Smooth muscle cell (in vitro differentiated cells): ENCODE measurements at regions not wholly inside any gene's neighbourhood (a gene's known extent, or its start where the extent isn't known, plus 50 kb on each side); places are given as distances from the start of the nearest gene placed in this dataset.
A peak's percentile ranks its signal among the peaks of the same experiment; 100 is the strongest.

Experiments
- DNase-seq: peaks from one replicate; lab custom pipeline; 2025; ENCODE audit not compliant: unreplicated experiment; lab: John Stamatoyannopoulos, UW
- H2AFZ ChIP-seq: fragments of 200-600 bp; sonication (generic); 2 replicates; pipeline ENCODE4 v1.6.0; 2016; ENCODE audit warnings: antibody characterized with exemption, low read depth, mild to moderate bottlenecking
- H3F3A ChIP-seq: fragments of 200-600 bp; sonication (generic); 2 replicates; pipeline ENCODE4 v1.6.0; 2017; ENCODE audit warnings: antibody characterized with exemption, low read depth
- H3K27ac ChIP-seq: fragments of 200-600 bp; sonication (generic); 2 replicates; pipeline ENCODE4 v1.5.1; 2016; ENCODE audit warnings: low read depth, mild to moderate bottlenecking
- H3K27me3 ChIP-seq: fragments of 200-600 bp; sonication (generic); 2 replicates; pipeline ENCODE4 v1.6.1; 2016; ENCODE audit warnings: low read depth, mild to moderate bottlenecking
- H3K36me3 ChIP-seq: fragments of 200-600 bp; sonication (generic); 2 replicates; pipeline ENCODE4 v1.5.1; 2016; ENCODE audit warnings: low read depth
- H3K4me1 ChIP-seq: fragments of 200-600 bp; sonication (generic); 2 replicates; pipeline ENCODE4 v1.5.1; 2016; ENCODE audit warnings: low read depth
- H3K4me2 ChIP-seq: fragments of 200-600 bp; sonication (generic); 2 replicates; pipeline ENCODE4 v1.6.0; 2016; ENCODE audit warnings: mild to moderate bottlenecking
- H3K4me3 ChIP-seq: fragments of 200-600 bp; sonication (generic); 2 replicates; pipeline ENCODE4 v1.5.1; 2016; ENCODE audit warnings: mild to moderate bottlenecking
- H3K79me2 ChIP-seq: fragments of 200-600 bp; sonication (generic); 2 replicates; pipeline ENCODE4 v1.6.0; 2016; ENCODE audit warnings: low read depth, mild to moderate bottlenecking
- H3K9ac ChIP-seq: fragments of 200-600 bp; sonication (generic); 2 replicates; pipeline ENCODE4 v1.6.0; 2016; ENCODE audit warnings: low read depth
- H3K9me3 ChIP-seq: fragments of 200-600 bp; sonication (generic); replicated peaks from 2 replicates; pipeline ENCODE4 v1.5.1; 2016; ENCODE audit warnings: low read depth
- H4K20me1 ChIP-seq: fragments of 200-600 bp; sonication (generic); 2 replicates; pipeline ENCODE4 v1.6.0; 2016; ENCODE audit warnings: low read depth
- CTCF ChIP-seq: fragments of 200-600 bp; sonication (generic); IDR thresholded peaks from 2 replicates; pipeline ENCODE4 v1.5.1; 2017; ENCODE audit warnings: borderline replicate concordance, mild to moderate bottlenecking, antibody characterized with exemption; ENCODE audit not compliant: insufficient read depth, poor library complexity, severe bottlenecking
- WGBS: methylation state at CpG from one replicate; pipeline ENCODE4 v1.1.7; 2016; ENCODE audit warnings: low lambda C conversion rate; 5-methylcytosine and 5-hydroxymethylcytosine counted together

- H3K4me2 ChIP-seq: peak overlapping the region; percentile 62
- no peak overlapping the region for H3K4me3 ChIP-seq
- H3K9ac ChIP-seq: no peak overlapping the region
- WGBS: 38% methylated on average over 2 of the region's 2 CpGs
- H4K20me1 ChIP-seq: no peaks in the 10 kb centered on the region
- H3K79me2 ChIP-seq: no peaks in the 10 kb centered on the region
- no peak for TF ChIP-seq CTCF
- H3K27ac ChIP-seq: peak overlapping the region; percentile 56
- H3F3A ChIP-seq: no peaks in the 10 kb centered on the region
- peaks cover 12% of the 10 kb centered on the region for H3K4me1 ChIP-seq
- no peaks in the 10 kb centered on the region for H3K27me3 ChIP-seq
- H3K36me3 ChIP-seq: no peaks in the 10 kb centered on the region
- no peaks in the 10 kb centered on the region for H3K9me3 ChIP-seq
- no peak for DNase-seq
- no peak overlapping the region for H2AFZ ChIP-seq
These were observed 124.6 kb upstream of the ZNF648 start for GRCh38 chr1:182185842-182186756.

- Histone ChIP-seq H3K27ac (no peak overlapping the region), H3K4me3 (no peak overlapping the region), H3K4me2 (no peak overlapping the region), H3K4me1 (peaks cover 12% of the 10 kb centered on the region), H4K20me1 (no peaks in the 10 kb centered on the region), H3F3A (no peaks in the 10 kb centered on the region), H2AFZ (no peak overlapping the region), H3K9me3 (no peaks in the 10 kb centered on the region), H3K79me2 (no peaks in the 10 kb centered on the region), H3K36me3 (no peaks in the 10 kb centered on the region), H3K27me3 (no peaks in the 10 kb centered on the region), H3K9ac (no peak overlapping the region)
- no peak for TF ChIP-seq CTCF
- DNase-seq: no peak
- WGBS: 98% methylated on average over 2 of the region's 2 CpGs
These were observed 123.6 kb upstream of the ZNF648 start for GRCh38 chr1:182185136-182185535.

GRCh38 chr1:182183606-182184005 is 122.1 kb upstream of the ZNF648 start:
- no peaks in the 10 kb centered on the region for H3F3A ChIP-seq
- H3K4me3 ChIP-seq: no peak overlapping the region
- no peaks in the 10 kb centered on the region for H3K79me2 ChIP-seq
- H3K9me3 ChIP-seq: no peaks in the 10 kb centered on the region
- no peak for DNase-seq
- H3K9ac ChIP-seq: no peak overlapping the region
- 88% methylated on average over 3 of the region's 3 CpGs for WGBS
- TF ChIP-seq CTCF: no peak
- H3K27me3 ChIP-seq: no peaks in the 10 kb centered on the region
- H3K27ac ChIP-seq: no peak overlapping the region
- H3K4me2 ChIP-seq: no peak overlapping the region
- no peaks in the 10 kb centered on the region for H3K36me3 ChIP-seq
- no peaks in the 10 kb centered on the region for H4K20me1 ChIP-seq
- H2AFZ ChIP-seq: no peak overlapping the region
- H3K4me1 ChIP-seq: peaks cover 7% of the 10 kb centered on the region

- H3F3A ChIP-seq: no peaks in the 10 kb centered on the region
- no peaks in the 10 kb centered on the region for H3K27me3 ChIP-seq
- no peak overlapping the region for H3K4me2 ChIP-seq
- H3K79me2 ChIP-seq: no peaks in the 10 kb centered on the region
- H3K9me3 ChIP-seq: no peaks in the 10 kb centered on the region
- peaks cover 7% of the 10 kb centered on the region for H3K4me1 ChIP-seq
- H3K9ac ChIP-seq: no peak overlapping the region
- no peak overlapping the region for H2AFZ ChIP-seq
- H4K20me1 ChIP-seq: no peaks in the 10 kb centered on the region
- no peak overlapping the region for H3K4me3 ChIP-seq
- H3K27ac ChIP-seq: no peak overlapping the region
- no peaks in the 10 kb centered on the region for H3K36me3 ChIP-seq
- DNase-seq: no peak
- no peak for TF ChIP-seq CTCF
These were observed 120.8 kb upstream of the ZNF648 start for GRCh38 chr1:182182311-182182710.
